GM19351 (cell line): ENCODE measurements at regions not wholly inside any gene's neighbourhood (a gene's known extent, or its start where the extent isn't known, plus 50 kb on each side); places are given as distances from the start of the nearest gene placed in this dataset.
A peak's percentile ranks its signal among the peaks of the same experiment; 100 is the strongest.

Experiments
- ATAC-seq: cut with Tn5 transposase; IDR thresholded peaks from one replicate; pipeline ENCODE4 v1.9.1; 2021; ENCODE audit warnings: mild to moderate bottlenecking, moderate library complexity; ENCODE audit not compliant: unreplicated experiment

- no peak for ATAC-seq
Observed at GRCh38 chr11:103659743-103660142, 376.7 kb upstream of the DDI1 start.

GRCh38 chr11:103661185-103661584 is 375.3 kb upstream of the DDI1 start:
- no peak for ATAC-seq

GRCh38 chr11:103661991-103662390 is 374.4 kb upstream of the DDI1 start:
- ATAC-seq = no peak

GRCh38 chr11:103662880-103663279 is 373.6 kb upstream of the DDI1 start:
- peak; percentile 62 for ATAC-seq

- no peak for ATAC-seq
Observed at GRCh38 chr11:103668859-103669258, 367.6 kb upstream of the DDI1 start.

GRCh38 chr11:103671143-103671651 is 365.2 kb upstream of the DDI1 start:
- ATAC-seq = peak; percentile 62

- no peak for ATAC-seq
Observed at GRCh38 chr11:103673773-103674172, 362.7 kb upstream of the DDI1 start.

- no peak for ATAC-seq
Observed at GRCh38 chr11:103676413-103676812, 360.0 kb upstream of the DDI1 start.

- no peak for ATAC-seq
Observed at GRCh38 chr11:103680826-103681225, 355.6 kb upstream of the DDI1 start.

- ATAC-seq = peak; percentile 15
Observed at GRCh38 chr11:103681855-103682254, 354.6 kb upstream of the DDI1 start.

GRCh38 chr11:103682318-103683184 is 353.9 kb upstream of the DDI1 start:
- peak; percentile 97 for ATAC-seq

GRCh38 chr11:103683576-103683975 is 352.9 kb upstream of the DDI1 start:
- ATAC-seq = no peak

- ATAC-seq = no peak
Observed at GRCh38 chr11:103688924-103689323, 347.5 kb upstream of the DDI1 start.

- ATAC-seq = no peak
Observed at GRCh38 chr11:103690356-103690755, 346.1 kb upstream of the DDI1 start.

GRCh38 chr11:103696123-103696522 is 340.3 kb upstream of the DDI1 start:
- no peak for ATAC-seq

- ATAC-seq = no peak
Observed at GRCh38 chr11:103699216-103699615, 337.2 kb upstream of the DDI1 start.

GRCh38 chr11:103699656-103700055 is 336.8 kb upstream of the DDI1 start:
- no peak for ATAC-seq

- ATAC-seq = no peak
Observed at GRCh38 chr11:103700622-103701021, 335.8 kb upstream of the DDI1 start.

- no peak for ATAC-seq
Observed at GRCh38 chr11:103703437-103703836, 333.0 kb upstream of the DDI1 start.

- no peak for ATAC-seq
Observed at GRCh38 chr11:103703954-103704353, 332.5 kb upstream of the DDI1 start.

- no peak for ATAC-seq
Observed at GRCh38 chr11:103705642-103706041, 330.8 kb upstream of the DDI1 start.

GRCh38 chr11:103709371-103709770 is 327.1 kb upstream of the DDI1 start:
- peak; percentile 84 for ATAC-seq

GRCh38 chr11:103714246-103714645 is 322.2 kb upstream of the DDI1 start:
- ATAC-seq = no peak
